AG04450 (cell line): ENCODE measurements at regions not wholly inside any gene's neighbourhood (a gene's known extent, or its start where the extent isn't known, plus 50 kb on each side); places are given as distances from the start of the nearest gene placed in this dataset.

Source experiments
- CTCF ChIA-PET: fragments of 300-600, 350-600 bp; formaldehyde crosslinking; extraction: SDS; loops from one replicate; lab custom pipeline; 2022; ENCODE audit warnings: antibody characterized with exemption, inconsistent platforms; lab: Charles Lee
- POLR2A ChIA-PET: fragments of 350-600 bp; formaldehyde crosslinking; extraction: SDS; loops from one replicate; lab custom pipeline; 2021; ENCODE audit warnings: antibody characterized with exemption, inconsistent platforms; lab: Yijun Ruan, JAX
- DNase-seq: peaks from one replicate; pipeline ENCODE4 v3.0.0-alpha.2; 2011; ENCODE audit warnings: low read depth, low spot score
- H3K27ac ChIP-seq: one replicate; pipeline ENCODE4 v1.5.1; 2012; ENCODE audit warnings: low read depth, low read length, control low read depth
- H3K27me3 ChIP-seq: one replicate; pipeline ENCODE4 v1.6.0; 2012; ENCODE audit warnings: low read length; ENCODE audit not compliant: control insufficient read depth, insufficient read depth
- H3K4me3 ChIP-seq: 2 replicates; pipeline ENCODE4 v1.5.1; 2011; ENCODE audit warnings: mild to moderate bottlenecking, low read depth, low read length, control low read depth
- H3K9me3 ChIP-seq: 2 replicates; pipeline ENCODE4 v1.5.1; 2012; ENCODE audit warnings: low read length; ENCODE audit not compliant: control insufficient read depth, insufficient read depth
- CTCF ChIP-seq: IDR thresholded peaks from 2 replicates; pipeline ENCODE4 v1.5.1; 2011; ENCODE audit warnings: low read depth, low read length, control low read depth, inconsistent platforms

DNA sequence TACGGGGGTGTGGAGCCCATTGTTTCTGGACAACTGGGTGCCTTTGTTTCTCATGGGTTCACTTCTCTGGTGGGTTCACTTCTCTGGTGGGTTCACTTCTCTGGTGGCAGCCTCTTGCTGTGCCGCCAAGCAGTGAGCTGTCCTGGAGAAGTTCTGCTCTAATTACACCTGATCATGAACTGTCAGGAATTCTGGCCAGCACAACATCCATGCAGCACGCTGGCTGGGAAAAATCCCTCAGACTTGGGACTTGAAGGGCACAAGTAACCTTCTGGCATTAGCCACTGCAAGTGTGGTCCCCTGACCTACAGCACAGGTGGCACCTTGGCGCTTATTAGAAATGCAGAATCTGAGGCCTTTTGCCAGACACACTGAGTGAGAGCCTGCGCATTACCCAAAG, 752.5 kb downstream of the QKI start:
- no peak for TF ChIP-seq CTCF
- DNase-seq, result no peak
- POLR2A ChIA-PET, result no interaction called here
- H3K27me3 ChIP-seq, result no peaks in the 10 kb centered on the region
- no peak overlapping the region for H3K27ac ChIP-seq
- peaks cover 51% of the 10 kb centered on the region for H3K9me3 ChIP-seq
- CTCF ChIA-PET, result no interaction called here
- H3K4me3 ChIP-seq, result no peak overlapping the region

DNA sequence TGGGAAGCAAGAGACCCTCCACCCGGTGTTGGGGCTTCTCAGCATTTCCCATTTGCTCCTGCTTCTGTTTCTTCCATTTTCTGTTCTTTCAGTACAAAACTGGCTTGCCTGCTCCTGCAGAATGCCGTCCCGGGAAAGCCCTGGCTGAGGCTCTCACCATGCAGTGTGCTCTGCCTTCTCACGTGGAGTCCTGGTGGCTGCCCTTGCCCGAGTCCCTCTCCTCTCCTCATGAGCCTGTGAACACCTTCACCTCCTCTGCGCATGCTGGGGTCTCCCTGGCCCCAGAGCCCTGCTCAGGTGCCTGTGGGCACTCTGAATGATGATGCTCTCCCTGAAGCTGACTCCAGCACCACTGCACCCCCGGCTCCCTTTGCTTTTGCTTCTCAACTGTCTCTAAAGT, 752.0 kb downstream of the QKI start:
- POLR2A ChIA-PET, result no interaction called here
- DNase-seq, result no peak
- Histone ChIP-seq H3K9me3 (peaks cover 51% of the 10 kb centered on the region), H3K4me3 (no peak overlapping the region), H3K27me3 (no peaks in the 10 kb centered on the region), H3K27ac (no peak overlapping the region)
- CTCF ChIA-PET, result no interaction called here
- no peak for TF ChIP-seq CTCF

GRCh38 chr6:164164876-164165275, 750.4 kb downstream of the QKI start:
- H3K27ac ChIP-seq, result no peak overlapping the region
- no peak for DNase-seq
- ChIA-PET CTCF (no interaction called here), POLR2A (no interaction called here)
- H3K4me3 ChIP-seq, result no peak overlapping the region
- TF ChIP-seq CTCF, result no peak
- H3K27me3 ChIP-seq, result no peaks in the 10 kb centered on the region
- H3K9me3 ChIP-seq, result peaks cover 40% of the 10 kb centered on the region

GRCh38 chr6:164163239-164163638, 748.7 kb downstream of the QKI start:
- ChIA-PET CTCF (no interaction called here), POLR2A (no interaction called here)
- Histone ChIP-seq H3K4me3 (no peak overlapping the region), H3K27ac (no peak overlapping the region), H3K9me3 (peaks cover 36% of the 10 kb centered on the region), H3K27me3 (no peaks in the 10 kb centered on the region)
- DNase-seq, result no peak
- no peak for TF ChIP-seq CTCF

DNA sequence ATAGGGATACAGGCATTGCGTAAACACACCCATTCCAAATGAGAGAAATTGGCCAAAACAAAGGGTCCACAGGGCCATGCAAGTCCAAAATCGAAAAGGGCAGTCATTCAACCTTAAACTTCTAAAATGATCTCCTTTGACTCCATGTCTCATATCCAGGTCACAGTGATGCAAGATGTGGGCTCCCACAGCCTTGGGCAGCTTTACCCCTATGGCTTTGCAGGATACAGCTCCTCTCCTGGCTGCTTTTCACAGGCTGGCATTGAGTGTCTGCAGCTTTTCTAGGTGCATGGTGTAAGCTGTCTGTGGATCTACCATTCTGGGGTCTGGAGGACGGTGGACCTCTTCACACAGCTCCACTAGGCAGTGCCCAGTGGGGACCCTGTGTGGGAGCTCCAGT, 744.5 kb downstream of the QKI start:
- peaks cover 25% of the 10 kb centered on the region for H3K9me3 ChIP-seq
- H3K27me3 ChIP-seq, result no peaks in the 10 kb centered on the region
- no peak for DNase-seq
- no peak overlapping the region for H3K27ac ChIP-seq
- no peak overlapping the region for H3K4me3 ChIP-seq
- ChIA-PET CTCF (no interaction called here), POLR2A (no interaction called here)
- TF ChIP-seq CTCF, result no peak
